Glomerular visceral epithelial cell (primary cell): ENCODE measurements at regions not wholly inside any gene's neighbourhood (a gene's known extent, or its start where the extent isn't known, plus 50 kb on each side); places are given as distances from the start of the nearest gene placed in this dataset.
"Not testable (repeated sequence)": the region's sequence is repeated elsewhere in the genome, so short reads cannot be mapped to it uniquely, and the experiment has no call there.

Experiments used
- DNase-seq: peaks from one replicate; pipeline ENCODE4 v3.0.0-alpha.2; 2016; ENCODE audit errors: extremely low spot score

DNA sequence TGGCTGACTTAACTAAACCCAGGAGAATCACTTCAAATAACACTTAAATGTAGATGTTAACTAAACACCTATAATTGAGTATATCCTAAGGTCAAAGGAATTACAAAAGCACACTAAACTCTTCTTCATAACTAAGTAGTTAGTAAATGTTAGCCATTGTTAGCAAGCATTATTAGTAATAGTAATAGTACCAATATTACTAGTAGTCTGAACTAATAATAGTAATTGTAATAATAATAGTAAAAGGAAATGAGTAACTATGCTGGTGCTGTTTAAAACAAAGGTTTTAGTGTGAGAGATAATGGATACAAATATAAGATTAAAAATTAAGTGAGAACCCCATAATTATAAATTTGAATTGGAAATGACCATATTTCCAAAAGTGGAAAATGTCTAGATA is 641.9 kb upstream of the RORB start:
- DNase-seq: no peak

DNA sequence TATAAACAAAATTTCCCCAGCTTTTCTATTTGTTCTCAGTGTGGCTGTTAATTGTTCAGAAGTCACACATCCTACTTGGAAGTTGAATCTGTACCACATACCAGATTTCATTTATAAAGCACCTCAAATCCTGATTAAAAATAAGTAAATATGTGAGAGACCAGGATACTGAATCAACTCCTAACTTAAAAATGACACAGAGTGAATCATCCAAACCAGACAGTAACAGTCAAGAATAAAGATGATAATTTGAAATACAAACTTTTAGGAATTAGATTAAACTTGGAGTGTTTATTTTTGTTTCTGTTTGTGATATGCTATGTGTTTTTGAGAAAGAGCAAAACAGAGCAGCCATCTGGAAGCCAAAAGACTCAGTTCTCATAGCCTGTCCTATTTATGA is 633.2 kb upstream of the RORB start:
- no peak for DNase-seq

DNA sequence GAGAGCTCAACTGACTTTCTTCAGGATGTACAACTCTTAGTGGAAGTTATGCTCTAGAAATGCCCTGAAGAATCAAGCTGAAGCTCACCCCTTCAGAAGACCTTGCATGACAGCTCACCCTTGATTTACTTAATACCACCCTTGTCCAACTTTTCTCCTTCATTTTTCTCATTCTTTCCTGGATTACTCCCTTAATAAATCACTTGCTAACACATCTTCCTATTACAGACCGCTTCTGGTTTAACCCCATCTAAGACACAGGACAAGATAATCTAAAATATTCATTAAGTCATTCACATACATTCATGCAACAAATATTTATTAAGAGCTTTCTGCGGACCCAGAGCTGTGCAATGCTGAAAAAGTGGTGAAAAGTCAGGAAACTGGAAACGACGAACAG is 630.7 kb upstream of the RORB start:
- DNase-seq: no peak

DNA sequence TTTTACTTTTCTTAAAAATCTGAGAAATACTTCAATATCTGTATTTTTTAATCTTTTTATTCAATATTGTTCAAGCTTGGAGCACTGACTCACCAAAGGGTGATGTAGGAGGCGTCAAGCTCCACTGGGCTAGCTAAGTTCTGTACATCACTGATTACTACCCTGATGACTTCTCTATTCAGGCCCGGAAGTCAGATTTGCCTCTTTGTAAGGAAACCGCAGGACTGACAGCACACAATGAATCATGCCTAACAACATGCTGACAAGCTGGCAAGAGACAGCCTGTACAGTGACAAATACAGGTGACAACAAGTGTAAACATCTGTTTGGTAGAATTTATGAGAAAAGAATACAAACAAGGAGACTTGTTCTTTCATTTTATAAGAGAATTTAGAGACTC is 627.9 kb upstream of the RORB start:
- peak; percentile 88 for DNase-seq

DNA sequence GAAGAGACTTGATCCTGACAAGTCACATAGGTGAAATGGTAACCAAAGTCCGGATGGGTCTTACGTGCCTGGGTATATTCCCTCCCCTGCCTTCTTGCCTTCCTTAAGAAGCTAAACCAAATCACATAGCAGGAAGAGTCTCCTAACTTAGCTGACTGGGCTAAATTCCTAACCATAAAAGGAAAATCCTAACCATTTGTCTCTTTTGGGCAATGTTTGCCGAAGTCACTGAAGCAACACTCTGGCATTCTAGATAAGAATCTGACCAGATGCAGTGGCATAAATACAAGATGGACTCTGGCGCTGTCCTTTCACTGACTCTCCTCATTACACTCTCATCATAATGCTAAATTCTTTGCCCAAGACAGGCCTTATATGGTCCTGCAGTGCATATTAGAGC is 625.5 kb upstream of the RORB start:
- DNase-seq: peak; percentile 14

DNA sequence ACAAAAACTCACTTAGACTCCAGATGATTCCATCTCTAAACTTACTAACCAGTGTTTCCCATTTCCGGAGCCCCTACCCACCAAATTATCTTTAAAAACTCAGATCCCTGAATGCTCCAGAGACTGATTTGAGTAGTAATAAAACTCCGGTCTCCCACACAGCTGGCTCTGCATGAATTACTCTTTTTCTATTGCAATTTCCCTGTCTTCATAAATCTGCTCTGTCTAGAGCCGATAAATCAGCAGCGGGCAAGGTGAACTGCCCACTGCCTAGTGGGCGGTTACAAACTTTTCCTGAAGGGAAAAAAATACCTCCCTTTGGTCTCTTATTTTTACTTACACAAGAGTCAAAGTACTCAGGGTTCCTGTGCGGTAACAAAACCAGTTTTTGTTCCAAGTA is 624.4 kb upstream of the RORB start:
- DNase-seq: no peak

DNA sequence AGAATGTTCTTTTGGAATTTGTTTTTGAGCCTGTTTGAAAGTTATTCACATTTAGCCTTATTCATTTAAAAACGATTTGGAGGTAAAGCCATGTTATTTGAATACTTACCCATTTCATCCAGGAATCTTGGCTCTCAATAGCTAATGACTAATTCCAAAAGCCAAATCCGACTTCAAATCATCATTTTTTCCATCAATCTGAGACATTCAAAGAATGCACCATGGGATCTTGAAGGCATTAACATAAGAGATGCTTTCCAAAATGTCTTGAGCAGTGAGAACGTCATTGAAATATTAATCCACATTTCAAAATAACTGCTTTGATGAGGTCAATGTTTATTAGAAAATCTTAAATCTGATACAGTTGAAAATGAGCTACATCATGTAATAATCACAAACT is 617.0 kb upstream of the RORB start:
- DNase-seq: no peak

GRCh38 chr9:73889023-73889422 is 608.1 kb upstream of the RORB start:
- no peak for DNase-seq

DNA sequence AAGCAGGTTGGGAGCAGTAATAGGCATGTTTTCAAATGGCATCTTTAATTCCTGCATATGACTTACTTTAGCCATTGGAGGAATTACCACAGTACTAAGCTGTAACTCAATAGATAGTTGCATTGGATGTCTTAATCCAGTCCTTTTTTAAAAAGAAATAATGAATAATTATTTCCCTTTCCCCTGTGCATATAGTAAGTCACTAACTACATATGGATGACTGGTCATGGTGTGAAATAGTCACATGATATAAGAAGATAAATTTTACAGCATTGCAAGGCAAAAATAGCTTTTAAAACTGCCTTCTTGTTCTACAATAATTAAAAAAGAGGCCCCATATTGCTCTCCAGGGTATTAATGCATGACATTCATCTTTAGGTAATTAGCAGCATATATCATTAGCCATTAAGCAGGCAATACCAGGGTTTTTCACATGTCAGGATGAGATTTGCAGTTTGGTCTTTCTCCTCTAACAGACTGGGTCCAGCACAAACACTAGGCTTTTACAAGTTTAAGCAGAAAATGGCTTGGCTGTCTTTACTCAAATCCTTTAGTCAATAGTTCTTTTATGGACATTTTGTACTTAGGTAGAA is 606.4 kb upstream of the RORB start:
- no peak for DNase-seq

DNA sequence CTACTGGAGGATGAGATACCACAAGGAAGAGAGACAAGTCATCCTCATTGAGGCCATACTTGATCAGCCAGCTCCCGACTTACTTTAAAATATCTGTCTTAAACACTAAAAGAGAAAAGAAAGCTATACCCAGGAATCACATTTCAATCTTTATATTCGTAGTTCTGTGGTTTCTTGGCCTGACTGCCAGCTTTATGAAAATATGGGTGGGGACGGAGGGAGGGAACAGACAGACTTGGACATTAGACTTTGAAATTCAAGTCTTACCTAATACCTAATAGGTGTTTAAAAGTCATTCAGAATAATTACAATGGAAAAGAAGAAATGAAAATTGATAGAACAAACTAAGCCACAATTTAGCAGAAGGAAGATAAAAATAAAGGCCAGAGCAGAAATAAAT is 604.8 kb upstream of the RORB start:
- no peak for DNase-seq

DNA sequence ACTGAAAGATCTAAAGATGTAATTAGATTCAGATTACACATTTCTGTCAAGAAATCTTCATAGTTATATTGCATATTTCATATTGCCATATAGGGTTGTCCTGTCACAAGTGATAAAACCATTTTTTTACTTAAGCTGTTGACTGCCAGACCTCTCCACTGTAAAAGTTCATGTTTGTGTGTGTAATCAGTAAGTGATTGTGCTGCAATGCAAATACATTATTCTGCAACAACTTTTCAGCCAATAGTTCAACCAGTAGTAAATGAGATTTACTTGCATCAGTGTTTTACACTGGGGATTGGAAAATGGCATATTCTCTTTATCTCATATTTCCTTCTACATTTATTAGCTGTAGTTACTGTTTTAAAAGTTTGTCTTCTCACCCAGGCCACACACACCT is 603.9 kb upstream of the RORB start:
- no peak for DNase-seq

DNA sequence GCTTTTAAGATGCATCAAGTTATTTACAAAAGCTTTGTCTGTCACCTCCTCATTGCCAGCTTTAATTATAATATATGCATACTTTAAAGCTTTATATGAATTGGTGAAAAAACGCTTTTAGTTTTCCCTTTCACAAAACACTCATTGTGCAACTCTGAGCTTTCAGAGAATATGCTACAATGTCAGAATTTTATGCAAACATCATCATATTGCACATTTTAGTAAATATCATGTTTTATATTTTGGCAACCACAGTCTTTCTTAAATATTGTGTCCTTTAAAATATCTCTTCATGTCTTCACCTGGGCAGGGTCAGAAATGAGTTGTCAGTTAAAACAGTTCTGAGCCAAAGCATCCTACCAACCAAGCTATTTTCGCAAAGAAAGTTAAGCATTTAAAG is 601.1 kb upstream of the RORB start:
- DNase-seq: no peak

GRCh38 chr9:73906671-73907070 is 590.5 kb upstream of the RORB start:
- no peak for DNase-seq

DNA sequence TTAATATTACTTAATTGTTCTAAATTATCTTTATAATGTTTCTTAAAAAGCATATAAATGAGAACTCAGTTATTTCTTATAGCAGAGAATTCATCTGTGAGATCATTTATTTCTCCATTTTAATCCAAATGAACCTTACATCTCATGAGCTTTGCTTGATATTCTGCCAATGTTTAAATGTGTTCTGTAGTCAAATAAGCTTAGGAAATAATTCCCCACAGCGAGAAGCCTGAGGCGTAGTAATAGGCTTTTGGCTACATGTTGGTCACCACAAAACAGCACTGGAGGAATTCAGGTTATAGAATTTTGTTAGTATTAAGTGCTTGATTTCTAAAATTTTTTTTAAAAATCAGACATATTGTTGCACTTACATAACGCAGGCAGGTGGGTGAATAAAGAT is 585.3 kb upstream of the RORB start:
- DNase-seq: no peak

- DNase-seq: peak; percentile 7
These were observed 581.0 kb upstream of the RORB start for GRCh38 chr9:73916016-73916673.

DNA sequence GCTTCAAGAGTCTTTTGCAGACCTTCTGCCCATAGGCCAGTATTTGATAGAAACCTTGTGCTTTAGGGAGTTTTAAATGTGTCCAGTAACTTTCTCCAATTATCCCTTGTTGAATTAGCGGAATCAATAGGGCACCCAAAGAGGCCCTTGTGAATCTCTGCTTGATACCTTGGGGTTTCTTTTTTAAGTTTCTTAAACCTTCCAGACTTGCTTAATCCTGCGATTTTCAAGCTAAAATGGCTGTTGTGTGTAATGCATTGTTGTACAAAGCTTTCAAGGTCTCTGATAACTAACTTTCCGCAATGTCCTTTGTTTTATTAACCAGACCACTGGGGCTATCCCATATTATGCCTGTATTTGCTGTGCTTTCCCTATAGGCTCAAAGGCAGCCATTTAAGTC is 577.4 kb upstream of the RORB start:
- DNase-seq: no peak

DNA sequence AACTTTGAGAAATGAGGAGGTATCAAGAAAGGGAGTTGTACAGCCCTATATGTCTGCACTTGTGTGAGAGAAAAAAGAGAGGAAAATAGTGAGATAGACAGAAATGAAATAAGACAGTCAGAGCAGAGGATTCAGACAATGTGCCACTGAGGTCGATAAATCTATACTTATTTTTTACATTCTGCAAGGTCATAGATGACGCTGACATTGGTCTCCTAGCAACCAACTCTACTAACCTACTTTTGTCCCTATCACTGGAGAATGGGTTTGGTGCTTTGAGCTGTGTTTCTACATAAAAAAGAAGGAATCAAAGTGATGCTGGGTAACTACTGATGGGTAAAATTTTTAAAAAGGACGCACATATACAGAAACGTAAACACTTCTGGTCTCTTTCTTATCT is 573.3 kb upstream of the RORB start:
- no peak for DNase-seq

DNA sequence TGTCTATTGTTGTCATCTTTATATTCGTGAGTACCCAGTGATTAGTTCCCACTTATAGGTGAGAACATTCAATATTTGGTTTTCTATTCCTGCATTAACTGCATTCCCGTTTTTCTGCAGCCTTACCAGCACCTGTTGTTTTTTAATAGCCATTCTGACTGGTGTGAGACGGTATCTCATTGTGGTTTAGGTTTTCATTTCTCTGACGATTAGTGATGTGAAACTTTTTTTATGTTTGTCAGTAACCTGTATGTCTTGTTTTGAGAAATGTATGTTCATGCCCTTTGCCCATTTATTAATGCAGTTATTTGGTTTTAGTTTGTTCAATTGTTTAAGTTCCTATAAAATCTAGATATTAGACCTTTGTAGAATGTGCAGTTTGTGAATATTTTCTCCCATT is 546.0 kb upstream of the RORB start:
- DNase-seq: no peak

GRCh38 chr9:73962792-73963191 is 534.3 kb upstream of the RORB start:
- DNase-seq: no peak

DNA sequence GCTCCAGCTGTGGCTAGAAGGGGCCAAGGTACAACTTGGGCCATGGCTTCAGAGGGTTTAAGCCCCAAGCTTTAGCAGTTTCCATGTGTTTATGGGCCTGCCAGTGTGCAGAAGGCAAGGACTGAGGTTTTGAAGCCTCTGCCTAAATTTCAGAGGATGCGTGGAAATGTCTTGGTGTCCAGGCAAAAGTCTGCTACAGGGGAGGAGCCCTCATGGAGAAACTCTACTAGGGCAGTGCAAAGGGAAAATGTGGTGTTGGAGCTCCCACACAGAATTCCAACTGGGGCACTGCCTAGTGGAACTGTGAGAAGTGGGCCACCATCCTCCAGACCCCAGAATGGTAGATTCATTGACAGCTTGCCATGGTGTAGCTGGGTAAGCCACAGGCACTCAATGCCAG is 527.2 kb upstream of the RORB start:
- DNase-seq: no peak

GRCh38 chr9:73976424-73976823 is 520.7 kb upstream of the RORB start:
- not testable (repeated sequence) for DNase-seq

DNA sequence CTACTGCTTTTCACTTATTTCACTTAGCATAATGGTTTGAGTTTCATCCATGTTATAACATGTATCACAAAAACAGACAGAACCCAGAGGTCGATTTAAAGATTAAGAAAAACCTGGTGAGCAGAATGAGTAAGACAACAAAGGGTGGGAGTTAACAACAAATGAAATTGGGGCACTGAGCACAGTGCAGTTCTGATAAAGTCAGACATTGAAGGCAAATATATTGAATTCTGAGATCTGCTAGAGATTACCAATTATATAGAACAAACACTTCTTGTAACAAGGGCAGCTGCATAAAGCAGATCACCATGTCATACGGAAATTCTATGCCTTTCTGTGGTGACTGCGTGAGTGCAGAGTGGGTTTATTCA is 517.3 kb upstream of the RORB start:
- DNase-seq: no peak

- DNase-seq: no peak
These were observed 516.4 kb upstream of the RORB start for GRCh38 chr9:73980754-73981153.

DNA sequence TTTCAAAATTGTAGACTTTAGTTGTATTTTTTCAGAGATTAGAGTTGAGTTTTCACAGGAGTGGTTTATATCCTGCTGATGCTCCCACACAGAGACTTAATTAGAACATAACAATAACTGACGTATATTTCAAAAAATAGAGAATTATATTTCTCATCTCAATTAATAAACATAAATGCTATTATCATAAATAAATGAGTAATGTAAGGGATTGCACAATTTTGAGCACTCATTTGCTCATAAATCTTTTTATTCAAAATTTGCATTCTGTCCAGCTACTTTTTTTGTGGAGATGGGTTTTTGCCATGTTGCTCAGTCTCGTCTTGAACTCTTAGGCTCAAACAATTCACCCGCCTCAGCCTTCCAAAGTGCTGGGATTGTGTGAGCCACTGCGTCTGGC is 515.7 kb upstream of the RORB start:
- DNase-seq: no peak
